HCT116 (cell line): ENCODE measurements at regions not wholly inside any gene's neighbourhood (a gene's known extent, or its start where the extent isn't known, plus 50 kb on each side); places are given as distances from the start of the nearest gene placed in this dataset.

ENCODE experiments used
- CEBPB ChIP-seq: IDR thresholded peaks from 2 replicates; pipeline ENCODE4 v1.6.1; 2012; ENCODE audit warnings: low read depth
- JUND ChIP-seq: IDR thresholded peaks from 2 replicates; pipeline ENCODE4 v1.6.1; 2012
- SIN3A ChIP-seq: IDR thresholded peaks from 2 replicates; pipeline ENCODE4 v1.6.1; 2012; ENCODE audit warnings: low read depth
- SP1 ChIP-seq: IDR thresholded peaks from 2 replicates; pipeline ENCODE4 v1.6.1; 2012; ENCODE audit warnings: low read depth
- TCF7L2 ChIP-seq: IDR thresholded peaks from 2 replicates; pipeline ENCODE4 v1.7.0; 2011; ENCODE audit warnings: borderline replicate concordance, inconsistent platforms; ENCODE audit not compliant: insufficient read depth, insufficient read length; ENCODE audit errors: extremely low read depth
- ZBTB33 ChIP-seq: IDR thresholded peaks from 2 replicates; pipeline ENCODE4 v1.6.1; 2011; ENCODE audit warnings: mild to moderate bottlenecking, low read length, moderate library complexity; ENCODE audit not compliant: insufficient replicate concordance; ENCODE audit errors: extremely low read depth
- ZFX ChIP-seq: fragments of 450-650 bp; IDR thresholded peaks from 2 replicates; pipeline ENCODE4 v1.6.1; 2017

GRCh38 chr12:91239481-91239880, 56.9 kb upstream of the DCN start (continued):
- no peak for TF ChIP-seq ZBTB33
- no peak for TF ChIP-seq CEBPB
- TF ChIP-seq TCF7L2, result no peak
- no peak for TF ChIP-seq SP1
- TF ChIP-seq ZFX, result no peak
- TF ChIP-seq JUND, result no peak
- no peak for TF ChIP-seq SIN3A
